ENCODE measurements at regions not wholly inside any gene's neighbourhood (a gene's known extent, or its start where the extent isn't known, plus 50 kb on each side); places are given as distances from the start of the nearest gene placed in this dataset.

DNA sequence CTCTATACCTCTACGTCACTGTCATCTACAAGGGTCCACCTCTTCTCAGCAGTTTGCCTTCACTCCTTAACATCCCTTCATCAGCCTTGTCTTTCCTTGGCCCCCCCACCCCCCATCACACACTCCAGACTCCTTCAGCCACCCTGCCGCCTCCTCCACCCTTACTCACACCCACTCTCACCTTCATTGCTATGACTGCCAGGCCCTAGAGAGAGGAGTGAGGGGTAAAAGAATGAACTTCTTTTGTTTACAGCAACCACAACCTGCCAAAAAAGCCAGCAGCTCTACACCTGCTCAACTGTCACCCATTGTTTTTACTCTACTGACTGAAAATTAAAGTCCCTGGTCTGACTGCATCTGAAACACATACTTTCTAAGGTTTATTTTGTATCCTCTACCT, 112.8 kb downstream of the DUSP6 start:
- in situ Hi-C loops (cut with HindIII; ENCODE audit: low sequenced_read_pairs) = no loop called here
- TF ChIP-seq, protein P1, sequence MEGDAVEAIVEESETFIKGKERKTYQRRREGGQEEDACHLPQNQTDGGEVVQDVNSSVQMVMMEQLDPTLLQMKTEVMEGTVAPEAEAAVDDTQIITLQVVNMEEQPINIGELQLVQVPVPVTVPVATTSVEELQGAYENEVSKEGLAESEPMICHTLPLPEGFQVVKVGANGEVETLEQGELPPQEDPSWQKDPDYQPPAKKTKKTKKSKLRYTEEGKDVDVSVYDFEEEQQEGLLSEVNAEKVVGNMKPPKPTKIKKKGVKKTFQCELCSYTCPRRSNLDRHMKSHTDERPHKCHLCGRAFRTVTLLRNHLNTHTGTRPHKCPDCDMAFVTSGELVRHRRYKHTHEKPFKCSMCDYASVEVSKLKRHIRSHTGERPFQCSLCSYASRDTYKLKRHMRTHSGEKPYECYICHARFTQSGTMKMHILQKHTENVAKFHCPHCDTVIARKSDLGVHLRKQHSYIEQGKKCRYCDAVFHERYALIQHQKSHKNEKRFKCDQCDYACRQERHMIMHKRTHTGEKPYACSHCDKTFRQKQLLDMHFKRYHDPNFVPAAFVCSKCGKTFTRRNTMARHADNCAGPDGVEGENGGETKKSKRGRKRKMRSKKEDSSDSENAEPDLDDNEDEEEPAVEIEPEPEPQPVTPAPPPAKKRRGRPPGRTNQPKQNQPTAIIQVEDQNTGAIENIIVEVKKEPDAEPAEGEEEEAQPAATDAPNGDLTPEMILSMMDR (IDR thresholded peaks at IDR 0.05; ENCODE audit: low read depth, low read length, missing control alignments) = no peak
- no peak for DNase-seq (ENCODE audit: low read depth)
- no peak overlapping the region for H3K4me3 ChIP-seq (ENCODE audit: low read depth, low read length)

DNA sequence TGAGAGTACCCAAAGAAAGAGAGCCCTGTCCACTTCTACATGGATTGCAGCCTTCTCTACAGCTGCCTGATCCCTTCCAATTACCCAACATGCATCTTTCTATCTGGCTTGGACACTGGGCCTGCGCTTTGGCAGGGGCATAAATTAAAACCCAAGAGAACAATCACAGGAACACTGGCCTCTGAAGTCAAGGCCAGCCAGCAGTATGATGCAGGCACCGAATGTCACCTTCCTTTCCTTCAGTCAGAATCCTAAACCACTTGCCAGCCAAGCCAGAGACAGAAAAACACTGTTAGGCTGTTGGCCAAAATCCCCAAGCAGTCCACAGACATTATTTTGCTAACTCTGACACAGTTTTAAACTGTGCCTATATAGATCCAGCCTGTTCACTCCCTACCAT, 113.7 kb downstream of the DUSP6 start:
- TF ChIP-seq, protein P1 (IDR thresholded peaks at IDR 0.05; ENCODE audit: low read depth, low read length, missing control alignments) = no peak
- in situ Hi-C loops (cut with HindIII; ENCODE audit: low sequenced_read_pairs) = no loop called here

GRCh38 chr12:89237763-89238162, 114.5 kb downstream of the DUSP6 start:
- in situ Hi-C loops (cut with HindIII; ENCODE audit: low sequenced_read_pairs) = no loop called here
- DNase-seq (ENCODE audit: low read depth) = no peak
- no peak overlapping the region for H3K4me3 ChIP-seq (ENCODE audit: low read depth, low read length)
- TF ChIP-seq, protein P1 (IDR thresholded peaks at IDR 0.05; ENCODE audit: low read depth, low read length, missing control alignments) = no peak

More for the DNA sequence above, 113.7 kb downstream of the DUSP6 start:
- no peak for DNase-seq (ENCODE audit: low read depth)
- H3K4me3 ChIP-seq (ENCODE audit: low read depth, low read length) = no peak overlapping the region

DNA sequence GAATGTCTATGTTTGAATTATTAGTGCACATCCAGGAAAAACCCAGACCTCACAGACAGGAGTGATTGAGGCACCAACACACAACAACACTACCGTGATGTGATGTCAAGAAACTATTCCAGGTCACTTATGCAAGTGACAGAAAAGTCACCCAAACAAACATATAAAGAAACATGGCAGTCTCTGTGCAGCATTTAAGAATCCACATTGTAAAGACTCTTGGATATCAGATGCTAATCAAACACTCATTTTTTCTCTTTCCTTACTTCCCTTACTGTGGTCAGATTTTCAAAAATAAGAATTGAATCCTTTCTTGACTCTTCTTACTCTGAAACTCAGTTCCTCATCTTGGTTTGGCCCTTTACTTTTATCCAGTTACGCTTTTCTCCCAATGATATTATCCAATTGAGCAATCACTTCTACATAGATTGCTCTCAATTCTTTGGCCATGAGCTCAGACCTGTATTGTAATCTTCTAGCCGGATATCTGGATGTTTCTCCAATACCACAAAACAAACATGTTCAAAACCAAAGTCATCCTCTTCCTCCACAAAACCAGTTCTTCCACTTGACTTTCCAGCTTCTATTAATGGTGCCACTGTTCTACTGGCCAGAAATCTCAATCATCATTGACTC, 115.4 kb downstream of the DUSP6 start:
- in situ Hi-C loops (cut with HindIII; ENCODE audit: low sequenced_read_pairs) = no loop called here
- TF ChIP-seq, protein P1 (IDR thresholded peaks at IDR 0.05; ENCODE audit: low read depth, low read length, missing control alignments) = no peak

DNA sequence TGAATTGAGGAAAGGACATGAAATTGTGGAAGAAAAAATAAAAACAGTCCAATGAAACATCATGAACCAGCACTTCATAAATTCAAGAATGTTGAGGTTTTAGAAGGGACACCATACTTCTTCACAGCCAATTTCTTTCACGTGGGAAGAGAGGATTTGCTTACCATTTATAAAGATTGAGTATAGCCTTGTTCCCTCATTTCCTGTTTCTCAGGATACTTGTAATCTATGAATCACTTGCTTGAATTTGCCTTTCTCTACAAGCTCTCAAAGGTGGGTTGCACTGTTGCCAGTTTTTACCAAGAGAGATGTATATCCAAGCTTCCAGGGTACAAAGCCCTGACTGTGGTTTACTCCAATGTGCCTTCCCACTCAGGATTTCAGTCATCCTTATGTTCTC, 116.1 kb downstream of the DUSP6 start:
- TF ChIP-seq, protein P1 (IDR thresholded peaks at IDR 0.05; ENCODE audit: low read depth, low read length, missing control alignments) = no peak
- no peak for DNase-seq (ENCODE audit: low read depth)
- in situ Hi-C loops (cut with HindIII; ENCODE audit: low sequenced_read_pairs) = no loop called here
- no peak overlapping the region for H3K4me3 ChIP-seq (ENCODE audit: low read depth, low read length)

More for the DNA sequence above, 115.4 kb downstream of the DUSP6 start:
- H3K4me3 ChIP-seq (ENCODE audit: low read depth, low read length) = no peak overlapping the region
- DNase-seq (ENCODE audit: low read depth) = no peak

GRCh38 chr12:89235189-89235993, 116.9 kb downstream of the DUSP6 start:
- TF ChIP-seq, protein P1 (IDR thresholded peaks at IDR 0.05; ENCODE audit: low read depth, low read length, missing control alignments) = no peak
- no peak for DNase-seq (ENCODE audit: low read depth)
- no peak overlapping the region for H3K4me3 ChIP-seq (ENCODE audit: low read depth, low read length)
- in situ Hi-C loops (cut with HindIII; ENCODE audit: low sequenced_read_pairs) = no loop called here
